ENCODE measurements at regions not wholly inside any gene's neighbourhood (a gene's known extent, or its start where the extent isn't known, plus 50 kb on each side); places are given as distances from the start of the nearest gene placed in this dataset.
A peak's percentile ranks its signal among the peaks of the same experiment; 100 is the strongest.
"Not testable (repeated sequence)": the region's sequence is repeated elsewhere in the genome, so short reads cannot be mapped to it uniquely, and the experiment has no call there.

- not testable (repeated sequence) for DNase-seq (ENCODE audit: low read depth)
Measured at GRCh38 chr3:130151555-130151954, 69.9 kb downstream of the ALG1L2 start.

GRCh38 chr3:130153247-130153646 lies 71.6 kb downstream of the ALG1L2 start:
- DNase-seq (ENCODE audit: low read depth) = not testable (repeated sequence)

- not testable (repeated sequence) for DNase-seq (ENCODE audit: low read depth)
Measured at GRCh38 chr3:130155464-130155863, 73.8 kb downstream of the ALG1L2 start.

GRCh38 chr3:130166856-130167255 lies 85.2 kb downstream of the ALG1L2 start:
- DNase-seq (ENCODE audit: low read depth) = not testable (repeated sequence)

DNA sequence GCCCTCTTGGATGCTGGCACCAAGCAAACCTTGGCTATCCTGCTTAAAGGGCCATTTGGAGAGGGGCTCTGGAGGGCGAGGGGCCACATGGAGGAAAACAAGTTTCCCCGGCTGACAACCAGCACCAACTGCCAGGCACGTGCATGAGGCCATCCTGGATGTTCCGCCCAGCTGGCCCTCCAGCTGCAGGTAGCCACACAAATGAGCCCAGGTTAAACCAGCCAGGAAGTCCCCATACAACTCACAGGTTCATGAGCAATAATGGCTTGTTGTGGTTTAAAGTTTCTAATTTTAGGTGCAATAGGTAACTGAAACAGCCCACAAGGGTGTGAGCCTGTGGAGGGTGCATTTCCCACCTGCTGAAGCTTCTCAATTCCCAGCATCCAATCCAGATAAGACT lies 93.6 kb downstream of the ALG1L2 start:
- DNase-seq (ENCODE audit: low read depth) = not testable (repeated sequence)

GRCh38 chr3:130176476-130177256 lies 95.0 kb downstream of the ALG1L2 start:
- not testable (repeated sequence) for DNase-seq (ENCODE audit: low read depth)

GRCh38 chr3:130178835-130179234 lies 97.2 kb downstream of the ALG1L2 start:
- DNase-seq (ENCODE audit: low read depth) = not testable (repeated sequence)

DNA sequence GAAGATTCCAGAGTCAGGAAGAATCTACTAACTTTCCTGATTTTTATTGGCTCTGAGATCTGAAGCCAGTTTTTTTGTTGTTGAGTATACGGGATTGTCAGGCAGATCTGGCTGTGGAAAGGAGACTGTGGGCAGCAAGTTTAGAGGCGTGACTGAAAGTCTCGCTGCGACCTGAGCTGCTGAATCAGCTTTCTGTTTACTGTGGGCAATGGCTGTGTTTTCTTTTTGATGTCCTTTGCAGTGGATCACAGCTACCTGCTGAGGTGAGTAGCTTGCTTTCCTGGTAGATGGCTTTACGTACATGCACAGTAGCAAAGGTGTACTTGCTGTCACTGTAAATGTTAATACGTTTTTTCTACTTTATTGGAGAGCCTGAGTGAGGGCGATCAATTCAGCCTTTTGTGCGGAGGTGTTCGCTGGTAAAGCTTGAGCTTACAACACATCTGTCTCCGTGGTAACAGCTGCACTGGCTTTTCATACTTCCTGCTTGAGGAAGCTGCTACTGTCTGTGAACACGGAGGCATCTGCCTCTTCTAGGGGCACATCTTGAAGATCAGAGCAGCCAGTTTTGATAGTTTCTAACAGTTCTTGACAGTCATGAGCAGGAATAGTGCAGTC lies 97.8 kb downstream of the ALG1L2 start:
- DNase-seq (ENCODE audit: low read depth) = peak; percentile 0

GRCh38 chr3:130182475-130182874 lies 100.8 kb downstream of the ALG1L2 start:
- not testable (repeated sequence) for DNase-seq (ENCODE audit: low read depth)

GRCh38 chr3:130183689-130184088 lies 102.1 kb downstream of the ALG1L2 start:
- DNase-seq (ENCODE audit: low read depth) = not testable (repeated sequence)

DNA sequence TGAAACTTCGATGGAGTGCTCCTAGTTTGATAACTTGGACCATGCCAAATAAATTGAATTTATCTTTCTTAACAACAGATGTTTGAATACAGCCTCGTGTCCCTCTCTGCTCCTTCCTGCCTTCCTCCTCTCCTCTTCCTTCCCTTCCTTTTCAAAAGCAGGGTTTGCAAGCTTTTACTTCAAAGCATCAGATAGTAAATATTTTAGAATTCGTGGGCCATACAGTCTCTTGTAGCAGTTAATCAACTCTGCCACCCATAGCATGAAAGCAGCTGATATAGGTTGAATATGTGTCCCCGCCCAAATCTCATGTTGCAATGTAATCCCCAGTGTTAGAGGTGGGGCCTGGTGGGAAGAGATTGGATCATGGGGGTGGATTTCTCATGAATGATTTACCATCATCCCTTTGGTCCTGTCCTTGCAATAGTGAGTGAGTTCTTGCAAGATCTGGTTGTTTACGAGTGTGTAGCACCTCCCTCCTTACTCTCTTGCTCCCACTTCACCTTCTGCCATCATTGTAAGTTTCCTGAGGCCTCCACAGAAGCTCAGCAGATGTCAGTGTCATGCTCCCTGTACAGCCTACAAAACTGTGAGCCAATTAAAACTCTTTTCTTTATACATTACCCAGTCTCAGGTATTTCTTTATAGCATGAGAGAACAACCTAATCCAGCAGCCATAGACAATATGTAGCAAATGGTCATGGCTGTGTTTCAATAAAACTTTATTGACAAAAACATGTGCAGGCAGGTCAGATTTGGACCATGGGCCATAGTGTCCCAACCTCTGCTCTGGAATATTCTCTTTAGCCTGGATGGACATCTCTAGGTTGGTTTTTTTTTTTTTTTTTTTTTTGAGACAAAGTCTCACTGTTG lies 102.8 kb downstream of the ALG1L2 start:
- not testable (repeated sequence) for DNase-seq (ENCODE audit: low read depth)

DNA sequence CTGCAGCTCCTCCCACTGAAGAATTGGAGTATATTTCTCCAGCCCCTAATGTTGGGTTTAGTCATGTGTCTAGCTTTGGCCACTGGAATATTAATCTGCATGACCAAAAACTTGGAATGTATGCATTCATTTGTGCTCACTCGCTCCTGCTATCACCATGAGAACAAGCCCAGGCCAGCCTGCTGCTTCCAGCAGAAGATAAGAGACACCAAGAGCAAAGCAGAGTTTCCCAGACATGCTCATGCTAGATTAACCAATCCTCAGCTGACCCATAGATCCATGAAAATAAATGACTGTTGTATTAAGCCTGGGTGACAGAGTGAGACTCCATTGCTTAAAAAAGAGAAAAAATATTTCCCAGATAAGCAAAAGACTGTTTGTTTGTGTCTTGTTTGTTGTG lies 119.6 kb downstream of the ALG1L2 start:
- not testable (repeated sequence) for DNase-seq (ENCODE audit: low read depth)

GRCh38 chr3:130203633-130204032 lies 122.0 kb downstream of the ALG1L2 start:
- not testable (repeated sequence) for DNase-seq (ENCODE audit: low read depth)

- DNase-seq (ENCODE audit: low read depth) = no peak
Measured at GRCh38 chr3:130227540-130227939, 117.9 kb upstream of the COL6A5 start.

DNA sequence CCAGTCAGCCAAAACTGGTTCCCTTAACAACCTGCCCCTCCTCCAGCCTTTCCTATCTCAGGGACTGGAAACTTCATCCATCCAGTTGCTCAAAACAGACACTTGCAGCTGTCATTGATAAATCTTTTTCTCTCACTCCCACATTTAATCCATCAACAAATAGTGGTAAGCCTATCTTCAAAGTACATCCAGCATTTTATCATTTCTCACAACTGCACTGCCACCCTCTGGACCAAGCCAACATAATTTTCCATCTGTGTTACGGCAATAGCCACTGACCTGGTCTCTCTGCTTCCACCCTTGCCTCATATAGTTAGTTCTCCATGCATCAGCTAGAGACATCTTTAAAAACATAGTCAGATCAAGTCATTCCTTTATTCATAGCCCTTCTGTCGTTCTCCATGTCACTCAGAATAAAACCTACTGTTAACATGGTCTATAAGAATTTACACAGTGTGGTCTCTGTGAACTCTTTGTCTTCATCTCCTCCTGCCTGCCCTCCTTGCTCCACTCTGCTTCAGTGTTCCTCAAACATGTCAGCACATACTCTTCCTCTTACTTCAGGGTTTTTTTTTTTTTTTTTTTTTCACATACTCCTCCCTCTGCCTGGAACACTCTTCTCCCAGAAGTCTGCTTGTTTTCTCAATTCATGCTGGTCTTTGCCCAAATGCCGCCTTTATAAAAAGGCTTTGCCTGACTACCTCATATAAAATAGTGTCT lies 102.5 kb upstream of the COL6A5 start:
- no peak for DNase-seq (ENCODE audit: low read depth)

DNA sequence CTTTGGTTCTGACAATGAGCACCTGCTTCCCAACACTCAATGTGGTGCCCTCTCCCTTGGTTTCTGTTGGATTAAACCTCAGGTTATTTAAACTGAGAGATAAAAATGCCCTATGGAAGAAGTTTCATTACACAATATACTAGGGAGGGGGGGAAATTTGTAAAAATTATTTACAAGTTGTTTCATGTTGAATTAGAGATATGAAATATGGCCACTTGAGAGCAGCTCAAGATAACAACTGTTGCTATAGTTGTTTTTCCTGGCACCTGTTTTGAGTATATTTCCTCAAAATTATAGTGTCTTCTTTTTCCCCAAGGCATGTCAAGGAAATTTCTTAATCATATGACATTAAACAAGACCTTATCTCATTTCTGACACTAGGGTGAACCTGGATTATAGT lies 101.7 kb upstream of the COL6A5 start:
- no peak for DNase-seq (ENCODE audit: low read depth)

DNA sequence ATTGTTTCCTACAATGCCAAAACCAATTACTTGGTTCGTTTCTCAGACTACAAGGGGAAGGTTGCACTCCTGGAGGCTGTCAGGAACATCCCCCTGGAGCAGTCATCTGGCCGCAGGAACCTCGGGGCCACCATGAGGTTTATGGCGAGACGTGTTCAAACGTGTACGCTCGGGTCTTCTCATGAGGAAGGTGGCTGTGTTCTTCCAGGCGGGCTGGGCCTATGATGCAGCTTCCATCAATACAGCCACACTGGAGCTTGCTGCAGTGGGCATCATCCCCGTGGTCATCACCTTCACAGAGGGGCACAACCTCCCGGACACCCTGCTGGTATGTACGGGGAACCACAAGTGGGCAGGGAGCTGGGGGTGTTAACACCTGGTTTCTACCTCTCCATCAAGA lies 94.5 kb upstream of the COL6A5 start:
- DNase-seq (ENCODE audit: low read depth) = no peak

DNA sequence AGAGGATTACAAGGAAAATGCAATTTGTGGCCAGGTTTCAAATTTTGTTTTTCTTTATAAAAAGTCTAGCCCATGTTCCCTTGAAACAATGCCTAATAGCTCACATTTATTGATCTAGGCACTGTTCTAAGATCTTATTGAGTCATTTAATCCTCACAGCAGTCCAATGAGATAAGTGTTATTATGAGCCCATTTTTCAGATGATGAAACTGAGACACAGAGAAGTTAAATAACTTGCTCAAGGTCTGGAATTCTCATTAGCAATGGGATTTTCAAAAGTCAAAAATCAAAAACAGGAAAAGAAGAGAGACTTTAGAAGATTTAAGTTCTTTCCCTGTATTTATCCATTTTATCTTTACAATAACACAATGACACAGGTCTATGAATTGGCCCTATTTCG lies 90.0 kb upstream of the COL6A5 start:
- DNase-seq (ENCODE audit: low read depth) = no peak

- DNase-seq (ENCODE audit: low read depth) = no peak
Measured at GRCh38 chr3:130256821-130257340, 88.6 kb upstream of the COL6A5 start.

GRCh38 chr3:130258532-130258952 lies 86.9 kb upstream of the COL6A5 start:
- peak; percentile 55 for DNase-seq (ENCODE audit: low read depth)

DNA sequence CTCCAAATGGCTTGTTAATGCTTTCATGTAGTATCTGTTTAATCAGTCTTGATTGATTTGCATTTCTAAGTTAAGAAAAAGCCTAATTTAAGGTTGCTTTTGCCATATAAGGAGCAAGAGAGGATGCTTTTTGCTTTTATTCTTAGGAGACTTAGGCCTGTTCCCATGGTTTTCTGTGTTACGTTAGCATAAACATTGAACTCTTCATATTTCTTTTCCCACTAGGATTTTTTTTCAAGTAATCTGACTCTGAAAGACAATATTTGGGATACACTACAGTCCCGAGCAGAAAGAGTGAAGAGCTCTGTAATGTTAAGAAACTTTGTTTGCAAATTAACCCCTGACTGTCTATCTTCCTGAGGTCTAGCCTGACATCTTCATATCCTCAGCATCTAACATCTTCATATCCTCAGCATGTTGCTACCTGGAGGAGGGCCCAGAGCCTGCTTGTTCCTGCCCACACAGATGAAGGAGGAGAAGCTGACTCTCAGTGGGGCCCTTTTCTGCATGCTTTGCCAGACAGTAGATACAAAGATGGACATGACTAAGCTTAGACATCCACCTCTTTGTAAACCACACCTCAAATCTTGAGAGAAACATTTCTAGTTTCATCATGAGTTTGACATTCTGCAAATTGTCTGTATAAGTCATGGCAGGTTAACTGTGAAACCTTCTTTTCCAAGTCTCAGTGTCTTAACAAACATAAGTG lies 86.2 kb upstream of the COL6A5 start:
- no peak for DNase-seq (ENCODE audit: low read depth)

All from fibroblast of gingiva (primary cell).